ENCODE measurements at regions not wholly inside any gene's neighbourhood (a gene's known extent, or its start where the extent isn't known, plus 50 kb on each side); places are given as distances from the start of the nearest gene placed in this dataset.

DNA sequence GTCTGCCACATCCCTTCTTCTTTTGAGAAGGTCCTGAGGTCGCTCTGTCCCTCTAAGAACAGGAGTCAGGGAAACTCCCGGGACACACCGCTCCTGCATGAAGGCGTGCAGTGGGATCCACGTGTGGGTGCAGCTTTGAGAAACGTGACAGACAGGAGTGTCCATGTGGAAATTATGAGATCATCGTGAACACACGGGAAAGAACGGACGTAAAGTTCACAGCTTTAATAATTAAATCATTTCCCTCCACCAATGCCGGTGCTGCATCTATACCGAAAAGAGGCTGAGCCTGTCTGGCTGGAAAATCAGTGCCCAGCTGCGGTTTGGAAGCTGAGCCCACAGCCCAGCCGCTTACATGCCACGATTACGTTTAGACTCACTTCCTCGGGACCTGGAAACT is 372.4 kb upstream of the SALL3 start:
- no peaks in the 10 kb centered on the region for H3K4me1 ChIP-seq (ENCODE audit: control insufficient read depth, extremely low read depth, insufficient read depth, low read length)
- H3K27me3 ChIP-seq (ENCODE audit: control insufficient read depth, extremely low read depth, insufficient read depth, low read length): no peaks in the 10 kb centered on the region
- FAIRE-seq (no peak), DNase-seq (ENCODE audit: low read depth, low spot score) (no peak)
- no peaks in the 10 kb centered on the region for H3K36me3 ChIP-seq (ENCODE audit: control insufficient read depth in 2 of 2, extremely low read depth in 1 of 2, insufficient read depth in 2 of 2, low read length in 2 of 2)
- H3K9me1 ChIP-seq (ENCODE audit: control insufficient read depth, extremely low read depth, insufficient read depth, low read length): no peaks in the 10 kb centered on the region
- peaks cover 18% of the 10 kb centered on the region for H3K9me3 ChIP-seq (ENCODE audit: control insufficient read depth, low read depth, low read length)
- no peak overlapping the region for H3K4me3 ChIP-seq (ENCODE audit: control insufficient read depth in 2 of 3, extremely low read depth in 1 of 3, insufficient read depth in 2 of 3, low read depth in 1 of 3, low read length in 3 of 3)
- no peak overlapping the region for H3K4me2 ChIP-seq (ENCODE audit: control insufficient read depth, extremely low read depth, insufficient read depth, low read depth, low read length)
- no peak overlapping the region for H3K27ac ChIP-seq (ENCODE audit: control insufficient read depth, insufficient read depth, low read length)
- dilution Hi-C loops (cut with MboI; ENCODE audit: extremely low pct_ligation_motif_present, low sequenced_read_pairs): no loop called here
- H2AFZ ChIP-seq (ENCODE audit: control insufficient read depth, low read length): no peak overlapping the region
- H4K20me1 ChIP-seq (ENCODE audit: control insufficient read depth, extremely low read depth, insufficient read depth, low read length): no peaks in the 10 kb centered on the region
- H3K9ac ChIP-seq (ENCODE audit: control insufficient read depth, extremely low read depth, insufficient read depth, low read length): no peak overlapping the region
- TF ChIP-seq EZH2 (IDR thresholded peaks at IDR 0.05; ENCODE audit: low read length) (no peak), CTCF (optimal IDR thresholded peaks at IDR 0.05 in 1 of 3, IDR thresholded peaks at IDR 0.05 in 1 of 3, conservative IDR thresholded peaks at IDR 0.05 in 1 of 3; ENCODE audit: extremely low read depth in 1 of 3, insufficient read depth in 2 of 3, low read length in 3 of 3) (no peak)
- H3K79me2 ChIP-seq (ENCODE audit: control insufficient read depth, insufficient read depth, low read length): no peaks in the 10 kb centered on the region

- no peak for DNase-seq (ENCODE audit: low read depth, low spot score)
Observed at GRCh38 chr18:78607784-78608183, 371.8 kb upstream of the SALL3 start.

More at GRCh38 chr18:78607784-78608183, 371.8 kb upstream of the SALL3 start:
- H3K9me1 ChIP-seq (ENCODE audit: control insufficient read depth, extremely low read depth, insufficient read depth, low read length): no peaks in the 10 kb centered on the region
- H3K4me2 ChIP-seq (ENCODE audit: control insufficient read depth, extremely low read depth, insufficient read depth, low read depth, low read length): no peak overlapping the region
- no peak overlapping the region for H3K4me3 ChIP-seq (ENCODE audit: control insufficient read depth in 2 of 3, extremely low read depth in 1 of 3, insufficient read depth in 2 of 3, low read depth in 1 of 3, low read length in 3 of 3)
- H3K4me1 ChIP-seq (ENCODE audit: control insufficient read depth, extremely low read depth, insufficient read depth, low read length): no peaks in the 10 kb centered on the region
- no peak overlapping the region for H2AFZ ChIP-seq (ENCODE audit: control insufficient read depth, low read length)
- dilution Hi-C loops (cut with MboI; ENCODE audit: extremely low pct_ligation_motif_present, low sequenced_read_pairs): no loop called here
- no peak for TF ChIP-seq CTCF (optimal IDR thresholded peaks at IDR 0.05 in 1 of 3, IDR thresholded peaks at IDR 0.05 in 1 of 3, conservative IDR thresholded peaks at IDR 0.05 in 1 of 3; ENCODE audit: extremely low read depth in 1 of 3, insufficient read depth in 2 of 3, low read length in 3 of 3)
- no peak for TF ChIP-seq EZH2 (IDR thresholded peaks at IDR 0.05; ENCODE audit: low read length)
- no peak for FAIRE-seq
- H3K79me2 ChIP-seq (ENCODE audit: control insufficient read depth, insufficient read depth, low read length): no peaks in the 10 kb centered on the region
- H3K27ac ChIP-seq (ENCODE audit: control insufficient read depth, insufficient read depth, low read length): no peak overlapping the region
- H3K27me3 ChIP-seq (ENCODE audit: control insufficient read depth, extremely low read depth, insufficient read depth, low read length): no peaks in the 10 kb centered on the region
- no peaks in the 10 kb centered on the region for H3K36me3 ChIP-seq (ENCODE audit: control insufficient read depth in 2 of 2, extremely low read depth in 1 of 2, insufficient read depth in 2 of 2, low read length in 2 of 2)
- H4K20me1 ChIP-seq (ENCODE audit: control insufficient read depth, extremely low read depth, insufficient read depth, low read length): no peaks in the 10 kb centered on the region
- H3K9ac ChIP-seq (ENCODE audit: control insufficient read depth, extremely low read depth, insufficient read depth, low read length): no peak overlapping the region
- peaks cover 20% of the 10 kb centered on the region for H3K9me3 ChIP-seq (ENCODE audit: control insufficient read depth, low read depth, low read length)

Measured in keratinocyte (primary cell).